ENCODE measurements at regions not wholly inside any gene's neighbourhood (a gene's known extent, or its start where the extent isn't known, plus 50 kb on each side); places are given as distances from the start of the nearest gene placed in this dataset.

- Histone ChIP-seq H3K9ac (no peak overlapping the region), H3K4me1 (ENCODE audit: control insufficient read depth in 1 of 2, insufficient read depth in 2 of 2, low read depth in 1 of 2, low read length in 1 of 2) (peaks cover 0 to 3% of the 10 kb centered on the region in 2 experiments; a peak in 2 of 4 replicates), H3K4me3 (ENCODE audit: low read depth in 2 of 2, low read length in 1 of 2) (no peak overlapping the region), H3F3A (replicated peaks; ENCODE audit: insufficient read depth) (no peaks in the 10 kb centered on the region), H3K79me2 (ENCODE audit: insufficient read depth) (no peaks in the 10 kb centered on the region), H2AFZ (ENCODE audit: low read depth) (no peak overlapping the region), H3K9me2 (no peaks in the 10 kb centered on the region), H3K9me3 (no peaks in the 10 kb centered on the region), H3K27ac (ENCODE audit: low read depth in 2 of 2, low read length in 1 of 2) (peak overlapping the region in 1 of 2 experiments; percentile 11; a peak in 1 of 4 replicates), H3K27me3 (ENCODE audit: insufficient read depth) (no peaks in the 10 kb centered on the region), H3K36me3 (replicated peaks in 1 of 2; ENCODE audit: control insufficient read depth in 1 of 2, insufficient read depth in 2 of 2, low read length in 1 of 2) (no peaks in the 10 kb centered on the region), H3K4me2 (no peak overlapping the region), H4K20me1 (ENCODE audit: insufficient read depth) (no peaks in the 10 kb centered on the region)
- CTCF ChIA-PET: no interaction called here
- POLR2A ChIA-PET: interaction anchor here (0.6 kb wide), 1 partner anchor 89 kb away, joined by 3 read pairs; no protein-coding TSS in a partner anchor
- WGBS (ENCODE audit: low lambda C conversion rate): 8% methylated on average over 1 of the region's 1 CpG
- TF ChIP-seq POLR2AphosphoS5 (IDR thresholded peaks at IDR 0.05; ENCODE audit: low read depth, low read length) (no peak), EZH2phosphoT487 (IDR thresholded peaks at IDR 0.05; ENCODE audit: borderline replicate concordance, low read depth) (no peak), SMC3 (IDR thresholded peaks at IDR 0.05; ENCODE audit: low read depth, low read length) (no peak), FOXM1 (IDR thresholded peaks at IDR 0.05; ENCODE audit: low read depth) (no peak)
- peak; percentile 14 for DNase-seq
Measured at GRCh38 chr5:87551911-87552310, 139.2 kb upstream of the CCNH start.

DNA sequence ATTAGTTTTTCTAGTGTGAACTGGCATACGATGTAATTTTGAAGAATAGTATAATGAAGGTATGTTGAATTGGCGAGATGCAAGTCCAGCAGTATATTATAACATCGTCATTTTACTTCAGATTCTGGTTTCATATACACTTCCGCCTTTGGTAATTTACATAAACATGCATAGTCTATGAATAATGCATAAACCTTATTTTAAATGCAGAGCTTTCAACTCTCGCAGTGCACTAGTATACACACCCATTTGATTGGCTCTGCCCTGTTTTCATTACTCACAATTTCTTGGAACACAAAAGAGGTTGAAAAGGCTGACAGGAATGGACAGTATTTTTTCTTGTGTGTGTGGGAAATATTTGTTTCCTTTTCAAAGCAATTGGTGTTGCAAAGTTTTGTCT, 128.9 kb upstream of the CCNH start:
- Histone ChIP-seq H3K4me3 (ENCODE audit: low read depth in 2 of 2, low read length in 1 of 2) (no peak overlapping the region), H2AFZ (ENCODE audit: low read depth) (no peak overlapping the region), H3K79me2 (ENCODE audit: insufficient read depth) (no peaks in the 10 kb centered on the region), H3K9ac (no peak overlapping the region), H3K9me2 (no peaks in the 10 kb centered on the region), H3K4me1 (ENCODE audit: control insufficient read depth in 1 of 2, insufficient read depth in 2 of 2, low read depth in 1 of 2, low read length in 1 of 2) (no peaks in the 10 kb centered on the region; a peak in 1 of 4 replicates), H3K27ac (ENCODE audit: low read depth in 2 of 2, low read length in 1 of 2) (no peak overlapping the region), H4K20me1 (ENCODE audit: insufficient read depth) (no peaks in the 10 kb centered on the region), H3K9me3 (no peaks in the 10 kb centered on the region), H3K36me3 (replicated peaks in 1 of 2; ENCODE audit: control insufficient read depth in 1 of 2, insufficient read depth in 2 of 2, low read length in 1 of 2) (no peaks in the 10 kb centered on the region), H3F3A (replicated peaks; ENCODE audit: insufficient read depth) (no peaks in the 10 kb centered on the region), H3K4me2 (no peak overlapping the region), H3K27me3 (ENCODE audit: insufficient read depth) (no peaks in the 10 kb centered on the region)
- CTCF ChIA-PET: interaction anchor here (0.8 kb wide), 1 partner anchor 548 kb away, joined by 4 read pairs; no protein-coding TSS in a partner anchor
- WGBS (ENCODE audit: low lambda C conversion rate): 50% methylated on average over 5 of the region's 5 CpGs
- DNase-seq: no peak
- POLR2A ChIA-PET: no interaction called here
- TF ChIP-seq PBX3 (IDR thresholded peaks at IDR 0.05): no peak
- no peak for TF ChIP-seq EZH2phosphoT487 (IDR thresholded peaks at IDR 0.05; ENCODE audit: borderline replicate concordance, low read depth)
- no peak for TF ChIP-seq RAD21 (IDR thresholded peaks at IDR 0.05; ENCODE audit: low read length)
- no peak for TF ChIP-seq CHD2 (IDR thresholded peaks at IDR 0.05; ENCODE audit: low read length, partially characterized antibody)
- TF ChIP-seq USF2 (IDR thresholded peaks at IDR 0.05; ENCODE audit: borderline replicate concordance, low read depth, low read length): no peak
- TF ChIP-seq NRF1 (IDR thresholded peaks at IDR 0.05; ENCODE audit: low read depth, low read length): no peak
- TF ChIP-seq TAF1 (IDR thresholded peaks at IDR 0.05; ENCODE audit: borderline replicate concordance, low read depth, low read length): no peak
- TF ChIP-seq MXI1 (IDR thresholded peaks at IDR 0.05; ENCODE audit: low read depth, low read length): no peak
- TF ChIP-seq NFIC (IDR thresholded peaks at IDR 0.05; ENCODE audit: borderline replicate concordance): no peak
- TF ChIP-seq POLR2AphosphoS5 (IDR thresholded peaks at IDR 0.05; ENCODE audit: low read depth, low read length): no peak
- TF ChIP-seq SMC3 (IDR thresholded peaks at IDR 0.05; ENCODE audit: low read depth, low read length): no peak
- no peak for TF ChIP-seq JUND (IDR thresholded peaks at IDR 0.05)
- TF ChIP-seq GABPA (IDR thresholded peaks at IDR 0.05; ENCODE audit: low read depth): no peak
- TF ChIP-seq TEAD4 (IDR thresholded peaks at IDR 0.05; ENCODE audit: borderline replicate concordance, insufficient read depth): no peak
- TF ChIP-seq SIN3A (IDR thresholded peaks at IDR 0.05; ENCODE audit: borderline replicate concordance, low read depth, low read length): no peak
- TF ChIP-seq, protein P1, sequence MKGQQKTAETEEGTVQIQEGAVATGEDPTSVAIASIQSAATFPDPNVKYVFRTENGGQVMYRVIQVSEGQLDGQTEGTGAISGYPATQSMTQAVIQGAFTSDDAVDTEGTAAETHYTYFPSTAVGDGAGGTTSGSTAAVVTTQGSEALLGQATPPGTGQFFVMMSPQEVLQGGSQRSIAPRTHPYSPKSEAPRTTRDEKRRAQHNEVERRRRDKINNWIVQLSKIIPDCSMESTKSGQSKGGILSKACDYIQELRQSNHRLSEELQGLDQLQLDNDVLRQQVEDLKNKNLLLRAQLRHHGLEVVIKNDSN (IDR thresholded peaks at IDR 0.05; ENCODE audit: borderline replicate concordance, low read depth): no peak
- no peak for TF ChIP-seq FOXM1 (IDR thresholded peaks at IDR 0.05; ENCODE audit: low read depth)

All from SK-N-SH (cell line).